ENCODE measurements at regions not wholly inside any gene's neighbourhood (a gene's known extent, or its start where the extent isn't known, plus 50 kb on each side); places are given as distances from the start of the nearest gene placed in this dataset.

- no peaks in the 10 kb centered on the region for H3K9me3 ChIP-seq (replicated peaks; ENCODE audit: control insufficient read depth, insufficient read depth, low read length)
- no peak overlapping the region for H2AFZ ChIP-seq (ENCODE audit: control insufficient read depth, low read depth, low read length)
- no peaks in the 10 kb centered on the region for H4K20me1 ChIP-seq (ENCODE audit: control insufficient read depth, insufficient read depth)
- BruUV-seq (replicated peaks), result no TSS peak
- DNase-seq (ENCODE audit: low read depth, low spot score) (no peak), ATAC-seq (no peak), FAIRE-seq (no peak)
- no peaks in the 10 kb centered on the region for H3K36me3 ChIP-seq (ENCODE audit: control insufficient read depth in 2 of 2, insufficient read depth in 2 of 2, low read length in 1 of 2)
- no peak overlapping the region for H3K27ac ChIP-seq (ENCODE audit: control insufficient read depth, insufficient read depth)
- H3K4me1 ChIP-seq (ENCODE audit: control insufficient read depth, insufficient read depth, low read length), result no peaks in the 10 kb centered on the region
- no peaks in the 10 kb centered on the region for H3K79me2 ChIP-seq (ENCODE audit: control insufficient read depth, insufficient read depth, low read length)
- in situ Hi-C loops (cut with MboI) (no loop called here), intact Hi-C loops (cut with micrococcal nuclease; ENCODE audit: unreplicated experiment) (no loop called here)
- SMC1A ChIA-PET (ENCODE audit: uncharacterized antibody, unreplicated experiment), result interaction anchor here (1.2 to 4.9 kb wide), 8 partner anchors 11 to 1107 kb away, joined by 3 to 43 read pairs (median 7); partner anchors contain the start of gene TRIB2
- H3K27me3 ChIP-seq (replicated peaks in 1 of 2; ENCODE audit: control insufficient read depth in 2 of 2, insufficient read depth in 2 of 2, low read length in 1 of 2), result no peaks in the 10 kb centered on the region; a peak in 1 of 4 replicates
- 0% methylated on average over 3 of the region's 3 CpGs for WGBS (ENCODE audit: insufficient coverage, insufficient replicate concordance, low lambda C conversion rate, missing lambda C conversion rate)
- no peak overlapping the region for H3K9ac ChIP-seq (ENCODE audit: control insufficient read depth, insufficient read depth, low read length)
- CTCF ChIA-PET, result interaction anchor here (0.9 to 5.3 kb wide), 14 partner anchors 9 to 1244 kb away, joined by 3 to 65 read pairs (median 4); partner anchors contain the start of gene TRIB2
- RAD21 ChIA-PET (ENCODE audit: unreplicated experiment), result interaction anchor here (0.8 to 4.1 kb wide), 2 partner anchors 1104 to 1148 kb away, joined by 3 to 48 read pairs; no protein-coding TSS in a partner anchor
- no peak for TF ChIP-seq SRF (IDR thresholded peaks at IDR 0.05; ENCODE audit: low read depth in 2 of 2, low read length in 2 of 2)
- TF ChIP-seq ZSCAN29 (IDR thresholded peaks at IDR 0.05), result no peak
- no peak for TF ChIP-seq CBX5 (IDR thresholded peaks at IDR 0.05; ENCODE audit: low read depth)
- TF ChIP-seq ZNF217 (IDR thresholded peaks at IDR 0.05), result no peak
- no peak for TF ChIP-seq TBL1XR1 (IDR thresholded peaks at IDR 0.05; ENCODE audit: low read depth, low read length)
- no peak for TF ChIP-seq ZBTB4 (CRISPR knock-in tag; IDR thresholded peaks at IDR 0.05)
- TF ChIP-seq NFIC (IDR thresholded peaks at IDR 0.05; ENCODE audit: low read depth, low read length), result no peak
- no peak for TF ChIP-seq SIN3A (IDR thresholded peaks at IDR 0.05; ENCODE audit: low read depth, low read length)
- no peak for TF ChIP-seq BRCA1 (IDR thresholded peaks at IDR 0.05; ENCODE audit: low read depth, low read length)
- TF ChIP-seq IKZF1 (conservative IDR thresholded peaks at IDR 0.05), result no peak
- TF ChIP-seq NKRF (conservative IDR thresholded peaks at IDR 0.05), result no peak
- no peak overlapping the region for H3K4me3 ChIP-seq
- H3K4me2 ChIP-seq (ENCODE audit: control insufficient read depth, insufficient read depth), result no peak overlapping the region
- POLR2A ChIA-PET, result no interaction called here
These were observed 215.5 kb downstream of the TRIB2 start for GRCh38 chr2:12932192-12932591.
